GM18498 (cell line): ENCODE measurements at regions not wholly inside any gene's neighbourhood (a gene's known extent, or its start where the extent isn't known, plus 50 kb on each side); places are given as distances from the start of the nearest gene placed in this dataset.

Experiments
- ATAC-seq: cut with Tn5 transposase; IDR thresholded peaks from one replicate; pipeline ENCODE4 v1.9.1; 2021; ENCODE audit warnings: mild to moderate bottlenecking, moderate library complexity; ENCODE audit not compliant: unreplicated experiment

- ATAC-seq, result no peak
Observed at GRCh38 chr3:102176333-102177050, 258.3 kb upstream of the ZPLD1 start.

- no peak for ATAC-seq
Observed at GRCh38 chr3:102177075-102177755, 257.6 kb upstream of the ZPLD1 start.

- no peak for ATAC-seq
Observed at GRCh38 chr3:102178817-102179216, 256.0 kb upstream of the ZPLD1 start.

GRCh38 chr3:102179326-102180177 lies 255.3 kb upstream of the ZPLD1 start:
- ATAC-seq, result peak; percentile 52

GRCh38 chr3:102180280-102180931 lies 254.4 kb upstream of the ZPLD1 start:
- peak; percentile 55 for ATAC-seq

- ATAC-seq, result no peak
Observed at GRCh38 chr3:102181175-102181920, 253.5 kb upstream of the ZPLD1 start.

- no peak for ATAC-seq
Observed at GRCh38 chr3:102182162-102182561, 252.7 kb upstream of the ZPLD1 start.

GRCh38 chr3:102183186-102183585 lies 251.6 kb upstream of the ZPLD1 start:
- ATAC-seq, result no peak

GRCh38 chr3:102183623-102184022 lies 251.2 kb upstream of the ZPLD1 start:
- no peak for ATAC-seq

GRCh38 chr3:102189541-102189940 lies 245.3 kb upstream of the ZPLD1 start:
- no peak for ATAC-seq

- ATAC-seq, result no peak
Observed at GRCh38 chr3:102189956-102190723, 244.7 kb upstream of the ZPLD1 start.

GRCh38 chr3:102192575-102192974 lies 242.2 kb upstream of the ZPLD1 start:
- no peak for ATAC-seq

- no peak for ATAC-seq
Observed at GRCh38 chr3:102193255-102193654, 241.6 kb upstream of the ZPLD1 start.

- no peak for ATAC-seq
Observed at GRCh38 chr3:102194001-102194400, 240.8 kb upstream of the ZPLD1 start.

- peak; percentile 56 for ATAC-seq
Observed at GRCh38 chr3:102194760-102195159, 240.1 kb upstream of the ZPLD1 start.

GRCh38 chr3:102195198-102195948 lies 239.4 kb upstream of the ZPLD1 start:
- ATAC-seq, result peak; percentile 27

GRCh38 chr3:102200126-102200525 lies 234.7 kb upstream of the ZPLD1 start:
- no peak for ATAC-seq

GRCh38 chr3:102200560-102200959 lies 234.3 kb upstream of the ZPLD1 start:
- no peak for ATAC-seq

GRCh38 chr3:102205647-102206046 lies 229.2 kb upstream of the ZPLD1 start:
- ATAC-seq, result no peak
